ENCODE measurements at regions not wholly inside any gene's neighbourhood (a gene's known extent, or its start where the extent isn't known, plus 50 kb on each side); places are given as distances from the start of the nearest gene placed in this dataset.

GRCh38 chr7:69510114-69510513 lies 88.2 kb upstream of the AUTS2 start:
- no peaks in the 10 kb centered on the region for H3K9me3 ChIP-seq
- H3K4me1 ChIP-seq (ENCODE audit: control insufficient read depth in 1 of 2, extremely low read depth in 1 of 2, insufficient read depth in 2 of 2, low read length in 2 of 2), result no peaks in the 10 kb centered on the region
- Mint-ChIP-seq H3K27ac (no peak overlapping the region), H3K36me3 (no peaks in the 10 kb centered on the region), H3K4me3 (no peak overlapping the region), H3K9me3 (peaks cover 0 to 4% (median 1%) of the 10 kb centered on the region in 3 donors), H3K4me1 (no peaks in the 10 kb centered on the region), H3K27me3 (no peaks in the 10 kb centered on the region)
- POLR2A ChIA-PET, result no interaction called here
- H3K36me3 ChIP-seq (ENCODE audit: control insufficient read depth in 2 of 2, extremely low read depth in 1 of 2, insufficient read depth in 1 of 2, low read length in 1 of 2), result no peaks in the 10 kb centered on the region
- H3K27ac ChIP-seq (ENCODE audit: low read length), result no peak overlapping the region
- ATAC-seq (replicated peaks in 1 of 4) (no peak), DNase-seq (no peak)
- no peaks in the 10 kb centered on the region for H3K27me3 ChIP-seq (replicated peaks in 1 of 2; ENCODE audit: control insufficient read depth in 2 of 2, extremely low read depth in 1 of 2, insufficient read depth in 2 of 2, low read length in 1 of 2)
- CTCF ChIA-PET, result no interaction called here
- no peak overlapping the region for H3K4me3 ChIP-seq (ENCODE audit: control insufficient read depth in 1 of 2, extremely low read depth in 1 of 2, low read length in 1 of 2)
- WGBS (ENCODE audit: insufficient coverage), result 93% methylated on average over 4 of the region's 4 CpGs

DNA sequence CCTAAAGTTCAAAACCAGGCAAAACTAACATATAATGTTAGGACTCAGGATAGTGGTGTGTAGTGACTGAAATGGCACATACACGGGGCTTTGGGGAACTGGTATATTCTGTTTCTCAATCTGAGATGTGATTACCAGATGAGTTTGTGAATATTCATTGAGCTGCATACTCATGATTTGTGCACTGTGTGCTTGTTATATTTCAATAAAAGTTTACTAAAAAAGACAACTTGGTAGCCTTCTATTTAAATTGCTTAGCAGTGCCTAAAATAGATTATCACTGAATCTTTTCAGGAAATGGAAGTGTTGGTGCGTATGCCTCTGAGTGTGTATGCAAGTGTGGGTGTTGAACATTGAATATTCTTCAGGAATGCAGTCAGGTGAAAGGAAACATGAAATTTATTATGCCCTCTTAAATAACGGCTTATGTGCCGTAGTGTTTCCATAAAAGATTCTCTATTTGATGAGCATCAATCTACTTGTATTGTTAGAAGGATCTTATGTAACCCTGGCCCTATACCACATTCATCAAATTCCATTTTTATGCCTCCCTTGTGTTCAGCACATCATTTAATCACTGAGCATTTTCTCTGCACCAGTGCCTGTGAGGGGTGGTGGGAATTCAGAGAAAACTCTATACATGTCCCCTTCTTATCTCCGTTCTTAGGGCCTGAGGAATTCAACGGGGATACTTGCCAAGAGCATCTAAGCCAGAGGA lies 82.6 kb upstream of the AUTS2 start:
- Mint-ChIP-seq H3K36me3 (no peaks in the 10 kb centered on the region), H3K9me3 (no peaks in the 10 kb centered on the region), H3K4me1 (no peaks in the 10 kb centered on the region), H3K4me3 (no peak overlapping the region), H3K27ac (no peak overlapping the region), H3K27me3 (no peaks in the 10 kb centered on the region)
- no peak overlapping the region for H3K27ac ChIP-seq (ENCODE audit: low read length)
- no peaks in the 10 kb centered on the region for H3K27me3 ChIP-seq (replicated peaks in 1 of 2; ENCODE audit: control insufficient read depth in 2 of 2, extremely low read depth in 1 of 2, insufficient read depth in 2 of 2, low read length in 1 of 2)
- H3K9me3 ChIP-seq, result no peaks in the 10 kb centered on the region
- DNase-seq (no peak), ATAC-seq (replicated peaks in 1 of 4) (no peak)
- no peaks in the 10 kb centered on the region for H3K4me1 ChIP-seq (ENCODE audit: control insufficient read depth in 1 of 2, extremely low read depth in 1 of 2, insufficient read depth in 2 of 2, low read length in 2 of 2)
- H3K36me3 ChIP-seq (ENCODE audit: control insufficient read depth in 2 of 2, extremely low read depth in 1 of 2, insufficient read depth in 1 of 2, low read length in 1 of 2), result no peaks in the 10 kb centered on the region
- WGBS (ENCODE audit: insufficient coverage), result 50% methylated on average over 1 of the region's 6 CpGs
- H3K4me3 ChIP-seq (ENCODE audit: control insufficient read depth in 1 of 2, extremely low read depth in 1 of 2, low read length in 1 of 2), result no peak overlapping the region
- ChIA-PET CTCF (no interaction called here), POLR2A (no interaction called here)

DNA sequence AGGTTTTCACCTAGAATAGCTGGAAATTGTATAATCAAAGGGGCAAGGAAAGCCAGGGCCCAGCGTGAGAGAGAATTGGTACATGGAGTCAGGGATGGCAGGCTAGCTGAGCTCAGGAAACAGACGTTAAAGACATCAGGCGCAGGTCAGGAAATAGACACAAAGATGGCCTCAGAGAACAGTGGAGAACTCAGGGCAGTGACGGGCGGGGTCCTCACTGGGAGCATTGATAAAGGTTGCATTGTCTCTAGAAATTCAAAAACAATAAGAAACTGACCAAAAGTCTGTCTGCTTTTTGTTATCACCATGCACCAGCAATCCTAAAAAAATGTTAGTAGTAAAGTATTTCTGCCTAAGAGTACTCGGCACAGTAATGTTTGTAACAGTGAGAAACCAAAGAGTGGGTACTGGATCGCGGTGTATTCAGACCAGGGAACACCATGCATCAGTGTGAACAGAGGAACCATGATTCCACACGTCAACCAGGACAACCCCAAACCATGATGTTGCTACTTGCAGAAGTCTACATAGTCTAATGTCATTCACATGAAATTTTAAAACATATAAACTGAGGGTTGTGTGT lies 81.9 kb upstream of the AUTS2 start:
- Mint-ChIP-seq H3K36me3 (no peaks in the 10 kb centered on the region), H3K4me1 (no peaks in the 10 kb centered on the region), H3K27me3 (no peaks in the 10 kb centered on the region), H3K4me3 (no peak overlapping the region), H3K27ac (no peak overlapping the region), H3K9me3 (no peaks in the 10 kb centered on the region)
- ATAC-seq (replicated peaks in 1 of 4) (no peak), DNase-seq (no peak)
- POLR2A ChIA-PET, result no interaction called here
- Histone ChIP-seq H3K9me3 (no peaks in the 10 kb centered on the region), H3K27me3 (replicated peaks in 1 of 2; ENCODE audit: control insufficient read depth in 2 of 2, extremely low read depth in 1 of 2, insufficient read depth in 2 of 2, low read length in 1 of 2) (no peaks in the 10 kb centered on the region), H3K4me3 (ENCODE audit: control insufficient read depth in 1 of 2, extremely low read depth in 1 of 2, low read length in 1 of 2) (no peak overlapping the region), H3K36me3 (ENCODE audit: control insufficient read depth in 2 of 2, extremely low read depth in 1 of 2, insufficient read depth in 1 of 2, low read length in 1 of 2) (no peaks in the 10 kb centered on the region), H3K27ac (ENCODE audit: low read length) (no peak overlapping the region), H3K4me1 (ENCODE audit: control insufficient read depth in 1 of 2, extremely low read depth in 1 of 2, insufficient read depth in 2 of 2, low read length in 2 of 2) (no peaks in the 10 kb centered on the region)
- CTCF ChIA-PET, result no interaction called here
- 71% methylated on average over 3 of the region's 9 CpGs for WGBS (ENCODE audit: insufficient coverage)

DNA sequence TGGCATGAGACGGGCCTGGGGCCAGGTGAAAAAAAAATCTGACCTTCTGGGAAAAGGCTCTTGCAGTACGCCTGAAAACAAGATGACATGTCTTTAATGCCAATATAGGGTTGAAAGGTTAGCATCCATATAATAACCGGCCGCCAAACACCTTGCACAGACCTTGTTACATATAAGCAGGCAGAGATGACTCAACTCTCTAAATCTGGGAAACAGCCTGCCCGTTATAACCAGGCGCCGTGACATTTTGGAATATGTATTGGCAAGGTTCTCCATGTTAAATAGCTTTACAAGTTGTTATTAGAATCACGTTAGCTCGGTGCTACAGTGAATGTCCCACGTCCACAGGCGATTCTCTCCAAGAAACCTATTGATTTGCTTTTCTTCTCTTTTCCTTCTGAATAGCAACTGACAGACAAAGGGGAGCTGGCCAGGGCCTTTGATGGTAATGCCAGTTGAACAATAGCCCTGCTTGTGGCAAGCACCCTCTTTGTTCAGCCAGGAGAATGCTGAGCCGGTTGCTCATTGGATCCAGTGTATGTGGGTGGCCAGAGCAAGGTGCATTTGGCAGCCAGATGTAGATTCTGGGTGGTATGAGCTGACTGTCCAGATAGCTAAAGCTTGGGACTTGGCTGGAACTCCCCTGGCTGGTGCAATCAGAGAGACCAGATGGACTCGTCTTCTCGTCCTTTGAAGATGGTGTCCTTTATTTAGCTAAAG lies 80.1 kb upstream of the AUTS2 start:
- H3K4me3 Mint-ChIP-seq, result no peak overlapping the region
- H3K9me3 Mint-ChIP-seq, result peaks cover 0 to 6% (median 0%) of the 10 kb centered on the region in 3 donors
- no peaks in the 10 kb centered on the region for H3K4me1 Mint-ChIP-seq
- Histone ChIP-seq H3K9me3 (no peaks in the 10 kb centered on the region), H3K27ac (ENCODE audit: low read length) (no peak overlapping the region), H3K27me3 (replicated peaks in 1 of 2; ENCODE audit: control insufficient read depth in 2 of 2, extremely low read depth in 1 of 2, insufficient read depth in 2 of 2, low read length in 1 of 2) (no peaks in the 10 kb centered on the region), H3K4me1 (ENCODE audit: control insufficient read depth in 1 of 2, extremely low read depth in 1 of 2, insufficient read depth in 2 of 2, low read length in 2 of 2) (no peaks in the 10 kb centered on the region), H3K36me3 (ENCODE audit: control insufficient read depth in 2 of 2, extremely low read depth in 1 of 2, insufficient read depth in 1 of 2, low read length in 1 of 2) (no peaks in the 10 kb centered on the region), H3K4me3 (ENCODE audit: control insufficient read depth in 1 of 2, extremely low read depth in 1 of 2, low read length in 1 of 2) (no peak overlapping the region)
- CTCF ChIA-PET, result interaction anchor here in 1 of 2 donors (0.6 kb wide), 1 partner anchor 60 kb away, joined by 3 read pairs; no protein-coding TSS in a partner anchor
- ATAC-seq (replicated peaks in 1 of 4) (no peak), DNase-seq (no peak)
- no peak overlapping the region for H3K27ac Mint-ChIP-seq
- H3K27me3 Mint-ChIP-seq, result no peaks in the 10 kb centered on the region
- POLR2A ChIA-PET, result no interaction called here
- 94% methylated on average over 10 of the region's 14 CpGs for WGBS (ENCODE audit: insufficient coverage)
- H3K36me3 Mint-ChIP-seq, result no peaks in the 10 kb centered on the region

- CTCF ChIA-PET, result interaction anchor here in 1 of 2 donors (0.6 kb wide), 1 partner anchor 60 kb away, joined by 3 read pairs; no protein-coding TSS in a partner anchor
- no peak for ATAC-seq (replicated peaks in 1 of 4)
- 70% methylated on average over 2 of the region's 4 CpGs for WGBS (ENCODE audit: insufficient coverage)
These were observed 79.6 kb upstream of the AUTS2 start for GRCh38 chr7:69518705-69519077.

GRCh38 chr7:69526570-69526969 lies 71.7 kb upstream of the AUTS2 start:
- no peak overlapping the region for H3K4me3 Mint-ChIP-seq
- ATAC-seq (replicated peaks in 1 of 4) (no peak), DNase-seq (no peak)
- Histone ChIP-seq H3K36me3 (ENCODE audit: control insufficient read depth in 2 of 2, extremely low read depth in 1 of 2, insufficient read depth in 1 of 2, low read length in 1 of 2) (no peaks in the 10 kb centered on the region), H3K4me1 (ENCODE audit: control insufficient read depth in 1 of 2, extremely low read depth in 1 of 2, insufficient read depth in 2 of 2, low read length in 2 of 2) (no peaks in the 10 kb centered on the region), H3K4me3 (ENCODE audit: control insufficient read depth in 1 of 2, extremely low read depth in 1 of 2, low read length in 1 of 2) (no peak overlapping the region), H3K27me3 (replicated peaks in 1 of 2; ENCODE audit: control insufficient read depth in 2 of 2, extremely low read depth in 1 of 2, insufficient read depth in 2 of 2, low read length in 1 of 2) (peaks cover 0 to 7% of the 10 kb centered on the region in 2 experiments), H3K27ac (ENCODE audit: low read length) (no peak overlapping the region), H3K9me3 (no peaks in the 10 kb centered on the region)
- WGBS (ENCODE audit: insufficient coverage), result 100% methylated on average over 4 of the region's 5 CpGs
- no peaks in the 10 kb centered on the region for H3K36me3 Mint-ChIP-seq
- CTCF ChIA-PET, result no interaction called here
- H3K9me3 Mint-ChIP-seq, result peaks cover 0 to 14% (median 2%) of the 10 kb centered on the region in 3 donors
- no peak overlapping the region for H3K27ac Mint-ChIP-seq
- H3K4me1 Mint-ChIP-seq, result no peaks in the 10 kb centered on the region
- POLR2A ChIA-PET, result no interaction called here
- peaks cover 0 to 5% of the 10 kb centered on the region in 2 donors for H3K27me3 Mint-ChIP-seq

More at GRCh38 chr7:69518705-69519077, 79.6 kb upstream of the AUTS2 start:
- H3K9me3 ChIP-seq, result no peaks in the 10 kb centered on the region
- H3K4me1 Mint-ChIP-seq, result no peaks in the 10 kb centered on the region
- peaks cover 0 to 6% (median 0%) of the 10 kb centered on the region in 3 donors for H3K9me3 Mint-ChIP-seq
- H3K4me1 ChIP-seq (ENCODE audit: control insufficient read depth in 1 of 2, extremely low read depth in 1 of 2, insufficient read depth in 2 of 2, low read length in 2 of 2), result no peaks in the 10 kb centered on the region
- no peaks in the 10 kb centered on the region for H3K27me3 ChIP-seq (replicated peaks in 1 of 2; ENCODE audit: control insufficient read depth in 2 of 2, extremely low read depth in 1 of 2, insufficient read depth in 2 of 2, low read length in 1 of 2)
- H3K4me3 Mint-ChIP-seq, result no peak overlapping the region
- no peak overlapping the region for H3K27ac ChIP-seq (ENCODE audit: low read length)
- DNase-seq, result no peak
- H3K36me3 ChIP-seq (ENCODE audit: control insufficient read depth in 2 of 2, extremely low read depth in 1 of 2, insufficient read depth in 1 of 2, low read length in 1 of 2), result no peaks in the 10 kb centered on the region
- no peak overlapping the region for H3K27ac Mint-ChIP-seq
- H3K36me3 Mint-ChIP-seq, result no peaks in the 10 kb centered on the region
- H3K27me3 Mint-ChIP-seq, result no peaks in the 10 kb centered on the region
- POLR2A ChIA-PET, result no interaction called here
- H3K4me3 ChIP-seq (ENCODE audit: control insufficient read depth in 1 of 2, extremely low read depth in 1 of 2, low read length in 1 of 2), result no peak overlapping the region
